ENCODE measurements at regions not wholly inside any gene's neighbourhood (a gene's known extent, or its start where the extent isn't known, plus 50 kb on each side); places are given as distances from the start of the nearest gene placed in this dataset.

- DNase-seq: no peak
- Mint-ChIP-seq H3K9me3 (peaks cover 0 to 3% (median 0%) of the 10 kb centered on the region in 6 donors), H3K27me3 (ENCODE audit: low read depth in 3 of 3) (peaks cover 0 to 4% (median 0%) of the 10 kb centered on the region in 3 donors), H3K36me3 (no peaks in the 10 kb centered on the region), H3K4me1 (no peaks in the 10 kb centered on the region), H3K27ac (no peak overlapping the region), H3K4me3 (no peak overlapping the region)
Measured at GRCh38 chr2:16332681-16333557, 332.7 kb downstream of the CYRIA start.

- no peak for DNase-seq
- Mint-ChIP-seq H3K4me3 (no peak overlapping the region), H3K4me1 (no peaks in the 10 kb centered on the region), H3K9me3 (peaks cover 0 to 3% (median 0%) of the 10 kb centered on the region in 6 donors), H3K27me3 (ENCODE audit: low read depth in 3 of 3) (peaks cover 0 to 4% (median 2%) of the 10 kb centered on the region in 3 donors), H3K36me3 (no peaks in the 10 kb centered on the region), H3K27ac (no peak overlapping the region)
Measured at GRCh38 chr2:16331772-16332171, 333.9 kb downstream of the CYRIA start.

GRCh38 chr2:16330982-16331381 lies 334.7 kb downstream of the CYRIA start:
- no peak for DNase-seq
- Mint-ChIP-seq H3K36me3 (no peaks in the 10 kb centered on the region), H3K27ac (no peak overlapping the region), H3K4me1 (no peaks in the 10 kb centered on the region), H3K9me3 (peaks cover 0 to under 1% (median 0%) of the 10 kb centered on the region in 6 donors), H3K27me3 (ENCODE audit: low read depth in 3 of 3) (peaks cover 2 to 4% (median 2%) of the 10 kb centered on the region in 3 donors), H3K4me3 (no peak overlapping the region)

- no peaks in the 10 kb centered on the region for H3K36me3 Mint-ChIP-seq
- no peaks in the 10 kb centered on the region for H3K9me3 Mint-ChIP-seq
- H3K4me1 Mint-ChIP-seq: no peaks in the 10 kb centered on the region
- no peak overlapping the region for H3K4me3 Mint-ChIP-seq
- DNase-seq: no peak
- H3K27ac Mint-ChIP-seq: no peak overlapping the region
- H3K27me3 Mint-ChIP-seq (ENCODE audit: low read depth in 3 of 3): peaks cover 2 to 4% (median 2%) of the 10 kb centered on the region in 3 donors
Measured at GRCh38 chr2:16330571-16330970, 335.1 kb downstream of the CYRIA start.

GRCh38 chr2:16330012-16330411 lies 335.6 kb downstream of the CYRIA start:
- Mint-ChIP-seq H3K27ac (no peak overlapping the region), H3K9me3 (no peaks in the 10 kb centered on the region), H3K4me1 (no peaks in the 10 kb centered on the region), H3K27me3 (ENCODE audit: low read depth in 3 of 3) (peaks cover 2 to 5% (median 4%) of the 10 kb centered on the region in 3 donors), H3K36me3 (no peaks in the 10 kb centered on the region), H3K4me3 (no peak overlapping the region)
- no peak for DNase-seq

GRCh38 chr2:16329421-16329820 lies 336.2 kb downstream of the CYRIA start:
- H3K4me3 Mint-ChIP-seq: no peak overlapping the region

GRCh38 chr2:16328521-16329190 lies 337.0 kb downstream of the CYRIA start:
- Mint-ChIP-seq H3K36me3 (no peaks in the 10 kb centered on the region), H3K27ac (no peak overlapping the region)

More at GRCh38 chr2:16329421-16329820, 336.2 kb downstream of the CYRIA start:
- no peaks in the 10 kb centered on the region for H3K36me3 Mint-ChIP-seq
- peaks cover 2 to 5% (median 4%) of the 10 kb centered on the region in 3 donors for H3K27me3 Mint-ChIP-seq (ENCODE audit: low read depth in 3 of 3)
- H3K27ac Mint-ChIP-seq: no peak overlapping the region
- no peaks in the 10 kb centered on the region for H3K4me1 Mint-ChIP-seq
- no peaks in the 10 kb centered on the region for H3K9me3 Mint-ChIP-seq
- no peak for DNase-seq

GRCh38 chr2:16327326-16327725 lies 338.3 kb downstream of the CYRIA start:
- no peak for DNase-seq
- Mint-ChIP-seq H3K36me3 (no peaks in the 10 kb centered on the region), H3K4me1 (no peaks in the 10 kb centered on the region), H3K27me3 (ENCODE audit: low read depth in 3 of 3) (peaks cover 4 to 5% (median 4%) of the 10 kb centered on the region in 3 donors), H3K27ac (no peak overlapping the region), H3K4me3 (no peak overlapping the region), H3K9me3 (no peaks in the 10 kb centered on the region)

More at GRCh38 chr2:16328521-16329190, 337.0 kb downstream of the CYRIA start:
- DNase-seq: no peak
- no peaks in the 10 kb centered on the region for H3K9me3 Mint-ChIP-seq
- peaks cover 2 to 5% (median 4%) of the 10 kb centered on the region in 3 donors for H3K27me3 Mint-ChIP-seq (ENCODE audit: low read depth in 3 of 3)
- H3K4me1 Mint-ChIP-seq: no peaks in the 10 kb centered on the region
- no peak overlapping the region for H3K4me3 Mint-ChIP-seq

- peaks cover 4 to 5% (median 4%) of the 10 kb centered on the region in 3 donors for H3K27me3 Mint-ChIP-seq (ENCODE audit: low read depth in 3 of 3)
- H3K36me3 Mint-ChIP-seq: no peaks in the 10 kb centered on the region
- no peaks in the 10 kb centered on the region for H3K4me1 Mint-ChIP-seq
Measured at GRCh38 chr2:16326711-16327300, 338.8 kb downstream of the CYRIA start.

GRCh38 chr2:16325976-16326510 lies 339.6 kb downstream of the CYRIA start:
- H3K27ac Mint-ChIP-seq: no peak overlapping the region
- no peaks in the 10 kb centered on the region for H3K4me1 Mint-ChIP-seq
- no peak for DNase-seq
- no peak overlapping the region for H3K4me3 Mint-ChIP-seq
- H3K27me3 Mint-ChIP-seq (ENCODE audit: low read depth in 3 of 3): peaks cover 4 to 5% (median 4%) of the 10 kb centered on the region in 3 donors
- no peaks in the 10 kb centered on the region for H3K9me3 Mint-ChIP-seq
- H3K36me3 Mint-ChIP-seq: no peaks in the 10 kb centered on the region

More at GRCh38 chr2:16326711-16327300, 338.8 kb downstream of the CYRIA start:
- H3K9me3 Mint-ChIP-seq: no peaks in the 10 kb centered on the region
- no peak for DNase-seq
- no peak overlapping the region for H3K4me3 Mint-ChIP-seq
- no peak overlapping the region for H3K27ac Mint-ChIP-seq

- Mint-ChIP-seq H3K9me3 (no peaks in the 10 kb centered on the region), H3K27me3 (ENCODE audit: low read depth in 3 of 3) (peaks cover 3 to 5% (median 4%) of the 10 kb centered on the region in 3 donors), H3K27ac (no peak overlapping the region), H3K36me3 (no peaks in the 10 kb centered on the region), H3K4me3 (no peak overlapping the region), H3K4me1 (no peaks in the 10 kb centered on the region)
- no peak for DNase-seq
Measured at GRCh38 chr2:16325016-16325975, 340.3 kb downstream of the CYRIA start.

GRCh38 chr2:16324544-16324937 lies 341.1 kb downstream of the CYRIA start:
- Mint-ChIP-seq H3K27me3 (ENCODE audit: low read depth in 3 of 3) (peaks cover 3 to 5% (median 4%) of the 10 kb centered on the region in 3 donors), H3K27ac (no peak overlapping the region), H3K9me3 (no peaks in the 10 kb centered on the region), H3K4me1 (no peaks in the 10 kb centered on the region), H3K4me3 (no peak overlapping the region), H3K36me3 (no peaks in the 10 kb centered on the region)
- no peak for DNase-seq
